Stimulated activated CD8-positive, alpha-beta memory T cell treated with anti-CD3 and anti-CD28 coated beads, Interleukin-7, amount 100 ng/mL, for 48 hours (primary cell): ENCODE measurements at regions not wholly inside any gene's neighbourhood (a gene's known extent, or its start where the extent isn't known, plus 50 kb on each side); places are given as distances from the start of the nearest gene placed in this dataset.
A peak's percentile ranks its signal among the peaks of the same experiment; 100 is the strongest.
"Not testable (repeated sequence)": the region's sequence is repeated elsewhere in the genome, so short reads cannot be mapped to it uniquely, and the experiment has no call there.

ENCODE experiments used
- DNase-seq, 2 donors: peaks; one replicate each; pipeline ENCODE4 v3.0.0-alpha.2; 2020; ENCODE audit warnings: low read depth in 1 of 2; ENCODE audit errors: extremely low read depth in 1 of 2

- DNase-seq = no peak
Observed at GRCh38 chr10:11691319-11691755, 50.8 kb upstream of the ECHDC3 start.

GRCh38 chr10:11689945-11690736 lies 52.0 kb upstream of the ECHDC3 start:
- no peak for DNase-seq

- not testable (repeated sequence) for DNase-seq
Observed at GRCh38 chr10:11688448-11688795, 53.8 kb upstream of the ECHDC3 start.

GRCh38 chr10:11687779-11688447 lies 54.3 kb upstream of the ECHDC3 start:
- DNase-seq = no peak

GRCh38 chr10:11687357-11687771 lies 54.8 kb upstream of the ECHDC3 start:
- no peak for DNase-seq

- DNase-seq = no peak
Observed at GRCh38 chr10:11685787-11686218, 56.4 kb upstream of the ECHDC3 start.

- DNase-seq = peak in 1 of 2 donors; percentile 42
Observed at GRCh38 chr10:11684717-11685645, 57.2 kb upstream of the ECHDC3 start.

- not testable (repeated sequence) for DNase-seq
Observed at GRCh38 chr10:11684341-11684716, 57.9 kb upstream of the ECHDC3 start.

GRCh38 chr10:11683529-11684320 lies 58.5 kb upstream of the ECHDC3 start:
- no peak for DNase-seq

GRCh38 chr10:11682851-11683250 lies 59.3 kb upstream of the ECHDC3 start:
- DNase-seq = no peak

- DNase-seq = no peak
Observed at GRCh38 chr10:11682267-11682683, 59.9 kb upstream of the ECHDC3 start.

GRCh38 chr10:11680496-11680895 lies 61.7 kb upstream of the ECHDC3 start:
- no peak for DNase-seq

GRCh38 chr10:11679946-11680345 lies 62.2 kb upstream of the ECHDC3 start:
- DNase-seq = no peak

- DNase-seq = peak in 1 of 2 donors; percentile 37
Observed at GRCh38 chr10:11678074-11678793, 63.9 kb upstream of the ECHDC3 start.

- no peak for DNase-seq
Observed at GRCh38 chr10:11677480-11677879, 64.7 kb upstream of the ECHDC3 start.

- no peak for DNase-seq
Observed at GRCh38 chr10:11673346-11674280, 62.2 kb upstream of the USP6NL start.

- no peak for DNase-seq
Observed at GRCh38 chr10:11672836-11673235, 61.4 kb upstream of the USP6NL start.

GRCh38 chr10:11670381-11670780 lies 58.9 kb upstream of the USP6NL start:
- no peak for DNase-seq
